GM21367 (cell line): ENCODE measurements at regions not wholly inside any gene's neighbourhood (a gene's known extent, or its start where the extent isn't known, plus 50 kb on each side); places are given as distances from the start of the nearest gene placed in this dataset.

Experiments
- ATAC-seq: cut with Tn5 transposase; IDR thresholded peaks from one replicate; pipeline ENCODE4 v1.9.1; 2021; ENCODE audit not compliant: unreplicated experiment

DNA sequence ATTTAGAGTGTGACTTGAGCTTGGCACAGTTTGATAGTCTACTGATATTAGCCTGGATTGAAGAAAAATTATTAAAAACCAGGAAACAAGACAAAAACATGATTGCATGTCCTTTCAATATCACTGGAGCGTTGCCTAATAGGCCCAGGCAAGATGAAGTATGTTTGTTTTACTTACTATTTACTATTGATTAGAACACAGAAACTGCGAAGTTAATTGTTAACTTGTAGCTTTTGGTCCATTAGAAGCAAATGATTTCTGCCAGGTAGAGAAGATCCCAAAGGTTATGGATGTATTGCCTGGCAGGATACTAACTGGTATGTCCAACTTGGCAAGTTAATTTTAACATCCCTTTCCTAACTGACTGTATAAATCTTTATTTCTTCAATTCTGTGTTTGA, 268.9 kb downstream of the ETNK1 start:
- ATAC-seq: no peak

DNA sequence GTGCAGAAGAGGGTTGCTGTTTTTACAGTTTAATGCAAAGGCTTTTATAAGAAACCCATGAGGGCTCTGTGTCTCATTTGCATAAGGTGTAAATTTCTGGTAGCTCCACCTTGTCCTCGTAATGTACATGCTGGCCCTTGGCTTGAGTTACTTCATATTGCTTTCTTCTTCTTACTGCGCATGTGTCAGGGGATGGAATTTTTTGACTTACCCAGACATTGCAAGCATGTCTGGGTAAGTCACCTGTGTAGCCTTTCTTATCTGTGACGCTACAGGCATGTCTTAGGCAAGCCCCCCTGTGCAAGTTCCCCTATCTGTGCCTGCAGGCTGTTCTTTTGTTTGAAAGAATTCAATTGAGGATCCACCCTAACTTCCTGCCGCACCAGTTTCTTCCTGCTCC, 274.2 kb downstream of the ETNK1 start:
- no peak for ATAC-seq

DNA sequence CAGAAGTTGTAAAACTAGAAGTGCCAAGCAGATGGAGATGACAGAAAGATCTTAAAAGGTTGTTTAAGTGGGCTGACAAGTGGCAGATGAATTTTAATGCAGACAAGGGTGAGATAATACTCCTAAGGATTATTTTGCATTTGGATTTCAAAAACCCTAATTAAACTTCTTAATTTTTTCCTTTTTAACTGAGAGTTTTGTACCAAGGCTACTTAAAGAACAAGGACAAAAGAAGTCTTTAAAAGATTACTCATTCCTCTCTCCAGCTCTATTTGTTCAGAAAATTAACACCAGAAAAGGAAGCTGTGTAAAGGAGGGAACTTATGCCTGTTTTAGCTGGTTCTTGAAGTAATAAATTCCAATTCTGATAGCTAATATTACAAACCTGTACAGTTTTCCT, 275.4 kb downstream of the ETNK1 start:
- no peak for ATAC-seq

DNA sequence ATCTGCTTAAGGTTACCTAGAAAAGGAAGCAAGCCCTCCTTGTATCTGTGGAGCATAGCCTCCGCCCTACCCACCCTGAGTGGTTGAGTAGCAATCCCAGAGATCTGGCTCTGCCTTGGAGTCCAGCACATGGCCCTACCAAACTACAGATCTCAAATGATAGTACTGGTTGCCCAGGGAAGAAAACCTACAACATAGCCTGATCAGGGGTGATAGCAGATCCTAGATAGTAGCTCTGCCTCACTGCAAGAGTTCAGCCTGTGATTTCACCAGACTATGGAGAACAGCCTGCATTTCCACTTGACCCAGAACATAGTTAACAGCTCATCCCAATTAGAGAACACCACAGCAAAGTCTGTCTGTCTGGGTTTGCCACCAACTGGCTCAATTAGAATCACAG, 279.5 kb downstream of the ETNK1 start:
- ATAC-seq: no peak

GRCh38 chr12:22916241-22916640, 291.3 kb downstream of the ETNK1 start:
- no peak for ATAC-seq

DNA sequence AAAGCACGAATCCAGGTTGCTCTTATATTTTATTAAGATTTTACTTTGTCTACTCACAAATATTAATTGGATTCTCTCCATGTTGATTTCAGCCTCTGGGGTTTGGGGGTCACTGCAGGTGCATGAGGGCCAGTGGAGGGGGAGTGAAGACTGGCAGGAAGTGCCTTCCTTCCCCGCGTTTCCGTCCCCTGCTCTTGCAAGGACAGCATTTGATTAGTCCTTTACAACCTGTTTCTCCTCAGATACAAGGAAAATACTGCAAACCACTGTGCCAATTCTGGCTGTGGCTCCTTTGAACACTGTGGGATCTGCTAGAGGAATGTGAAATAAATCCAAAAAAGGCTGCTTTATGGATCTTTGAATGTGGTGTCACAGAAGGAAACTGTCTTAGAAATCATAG, 291.8 kb downstream of the ETNK1 start:
- ATAC-seq: no peak

- no peak for ATAC-seq
Observed at GRCh38 chr12:22919883-22920282, 294.9 kb downstream of the ETNK1 start.

- no peak for ATAC-seq
Observed at GRCh38 chr12:22923768-22924167, 298.8 kb downstream of the ETNK1 start.

DNA sequence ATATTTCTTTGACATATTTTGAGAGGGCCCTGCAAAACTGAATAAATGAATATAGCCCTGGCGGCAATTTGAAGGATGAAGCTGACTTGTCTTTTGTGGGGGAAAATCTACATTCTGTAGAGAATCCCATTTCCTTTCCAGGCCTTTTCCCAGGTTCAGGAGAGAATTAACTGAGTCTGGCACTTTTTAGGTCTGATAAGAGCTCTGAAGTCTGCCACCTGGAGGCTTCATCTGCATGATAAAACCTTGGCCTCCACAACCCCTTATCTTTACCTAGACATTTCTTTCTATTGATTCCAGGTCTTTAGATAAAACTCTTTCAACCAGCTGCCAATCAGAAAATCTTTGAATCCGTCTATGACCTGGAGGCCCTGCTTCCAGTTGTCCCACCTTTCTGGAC, 299.4 kb downstream of the ETNK1 start:
- no peak for ATAC-seq

DNA sequence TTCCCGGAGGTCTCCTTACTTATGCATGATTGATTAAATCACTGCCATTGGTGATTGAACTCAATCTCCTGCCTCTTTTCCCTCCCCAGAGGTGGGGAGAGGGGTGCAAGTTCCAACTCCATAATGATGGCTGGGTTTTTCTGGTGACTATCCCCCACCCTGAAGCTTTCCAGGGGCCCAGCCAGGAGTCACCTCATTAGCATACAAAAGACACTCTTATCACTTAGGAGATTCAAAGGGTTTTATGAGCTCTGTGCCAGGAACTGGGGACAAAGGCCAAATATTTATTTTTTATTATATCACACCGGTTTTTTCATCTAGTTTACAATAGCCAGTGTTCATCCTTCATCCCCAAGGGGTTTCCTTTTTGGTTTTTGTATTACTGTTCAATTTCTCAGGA, 300.7 kb downstream of the ETNK1 start:
- no peak for ATAC-seq

DNA sequence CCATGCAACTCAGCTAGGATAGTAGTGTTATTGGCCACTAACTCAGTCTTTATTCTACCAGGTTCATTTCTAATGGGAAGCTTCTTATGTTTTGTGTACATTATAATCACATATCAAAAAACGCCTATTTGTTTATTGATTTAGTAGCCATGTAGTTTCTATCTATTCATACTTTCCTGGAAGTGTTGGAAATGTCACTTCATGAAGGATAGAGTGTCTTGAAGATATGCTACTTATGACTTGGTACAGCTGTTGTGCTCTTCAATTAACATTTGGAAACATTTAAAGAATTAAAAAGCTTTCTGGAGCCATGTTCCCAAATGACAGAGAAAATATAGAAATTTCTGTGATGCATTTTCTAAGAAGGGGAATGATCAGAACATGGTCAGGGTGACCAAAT, 307.5 kb downstream of the ETNK1 start:
- no peak for ATAC-seq

GRCh38 chr12:22935090-22935489, 310.1 kb downstream of the ETNK1 start:
- ATAC-seq: no peak

DNA sequence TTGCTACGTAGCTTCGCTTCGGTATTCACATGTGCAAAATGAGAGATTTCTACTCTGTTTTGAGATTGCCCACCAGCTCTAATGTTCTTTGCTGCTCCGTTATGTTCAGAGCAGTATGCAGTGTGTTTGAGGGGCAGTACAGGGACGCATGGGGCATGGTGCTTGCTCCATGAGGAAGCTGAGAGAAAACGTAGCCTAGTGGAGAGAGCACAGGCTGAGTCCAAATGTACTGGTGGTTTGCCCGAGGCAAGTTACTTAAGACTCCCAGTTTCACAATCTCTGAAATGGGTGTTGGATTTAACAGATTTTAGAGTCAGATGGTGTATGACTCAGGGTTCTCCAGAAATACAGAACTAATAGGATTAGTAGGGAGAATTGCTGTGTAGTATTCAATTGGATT, 310.5 kb downstream of the ETNK1 start:
- ATAC-seq: no peak

GRCh38 chr12:22938323-22938722, 313.4 kb downstream of the ETNK1 start:
- ATAC-seq: no peak

DNA sequence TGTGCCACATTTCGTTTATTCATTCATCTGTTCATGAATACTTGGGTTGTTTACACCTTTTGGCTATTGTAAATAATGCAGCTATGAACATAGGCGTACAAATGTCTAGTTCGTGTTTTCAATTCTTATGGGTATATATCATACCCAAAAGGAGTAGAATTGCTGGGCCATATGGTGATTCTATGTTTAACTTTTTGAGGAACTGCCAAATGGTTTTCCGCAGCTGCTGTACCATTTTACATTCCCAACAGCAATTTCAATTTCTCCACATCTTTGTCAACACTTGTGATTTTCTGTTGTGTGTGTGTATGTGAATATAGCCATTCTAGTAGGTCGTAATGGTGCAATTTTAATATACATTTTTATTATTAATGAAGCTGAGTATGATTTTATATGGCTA, 326.2 kb downstream of the ETNK1 start:
- no peak for ATAC-seq

GRCh38 chr12:22956690-22957089, 331.7 kb downstream of the ETNK1 start:
- ATAC-seq: no peak

DNA sequence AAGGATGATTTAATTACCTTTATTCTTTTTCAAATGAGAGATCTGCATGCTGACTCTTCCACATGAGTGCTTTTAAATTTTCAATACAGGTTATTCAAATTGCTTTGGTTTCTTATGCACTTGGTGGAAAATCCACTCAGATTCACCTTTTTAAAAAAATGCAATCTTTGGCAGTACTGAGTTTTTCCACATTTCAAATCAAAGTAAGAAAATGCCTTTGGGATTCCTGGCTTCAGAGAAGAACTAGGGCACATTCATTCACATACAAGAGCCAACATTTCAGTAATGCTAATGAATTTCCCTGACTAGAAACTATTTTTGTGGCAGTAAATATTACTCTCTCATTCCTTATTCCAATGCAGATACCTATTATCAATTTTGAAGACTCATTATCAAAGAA, 342.2 kb downstream of the ETNK1 start:
- no peak for ATAC-seq

GRCh38 chr12:22969521-22969920, 344.6 kb downstream of the ETNK1 start:
- no peak for ATAC-seq

DNA sequence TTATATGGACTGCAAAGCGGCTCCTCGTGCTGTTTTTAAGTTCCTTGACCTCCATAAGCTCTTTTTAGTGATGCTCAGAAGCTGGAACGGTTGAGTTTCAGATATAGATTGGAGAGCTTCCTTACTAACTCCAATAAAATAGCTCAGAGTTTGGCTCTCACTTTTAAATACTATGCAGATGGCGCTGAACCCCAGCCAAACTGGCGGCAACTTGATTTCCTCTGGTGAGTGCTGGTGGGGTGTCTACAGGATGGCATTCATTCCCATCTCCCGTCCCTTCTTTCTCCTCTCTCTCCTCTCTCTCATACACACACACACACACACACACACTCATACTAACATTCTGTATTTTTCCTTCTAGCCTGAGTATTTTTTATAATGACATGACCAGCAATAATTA, 346.3 kb downstream of the ETNK1 start:
- ATAC-seq: no peak

GRCh38 chr12:22971701-22972191, 346.8 kb downstream of the ETNK1 start:
- no peak for ATAC-seq

- no peak for ATAC-seq
Observed at GRCh38 chr12:22974865-22975264, 349.9 kb downstream of the ETNK1 start.

- ATAC-seq: no peak
Observed at GRCh38 chr12:22978962-22979361, 354.0 kb downstream of the ETNK1 start.

GRCh38 chr12:22979854-22980469, 355.0 kb downstream of the ETNK1 start:
- ATAC-seq: no peak
